HepG2 (cell line): ENCODE measurements at regions not wholly inside any gene's neighbourhood (a gene's known extent, or its start where the extent isn't known, plus 50 kb on each side); places are given as distances from the start of the nearest gene placed in this dataset.

Experiments
- ATAC-seq: fragments of 200-7000 bp; cut with Tn5 transposase; 3 replicates; pipeline ENCODE4 v1.9.1; 2020; ENCODE audit warnings: mild to moderate bottlenecking, moderate library complexity
- BruUV-seq: library from RNA; stranded (reverse); fragments of 400-500 nt; replicated peaks from 2 replicates; lab custom pipeline; 2021; lab: Mats Ljungman, UMichigan
- CTCF ChIA-PET: fragments of 300-600 bp; formaldehyde crosslinking; extraction: SDS; loops from one replicate; lab custom pipeline; 2021; ENCODE audit warnings: low total read pairs, inconsistent platforms, low intra/inter-chr PET ratio; lab: Yijun Ruan, JAX
- POLR2A ChIA-PET: fragments of 350-600 bp; sonication (Branson Sonifier 250); formaldehyde crosslinking; loops from one replicate; lab custom pipeline; 2020; ENCODE audit warnings: antibody characterized with exemption, inconsistent platforms; lab: Yijun Ruan, JAX
- DNase-seq: peaks from one replicate; pipeline ENCODE4 v3.0.0-alpha.2; 2015; ENCODE audit warnings: low spot score
- FAIRE-seq: peaks from 3 replicates; lab custom pipeline; 2011; peaks lifted over from hg19 to GRCh38; lab: Jason Lieb, UNC
- H2AFZ ChIP-seq: one replicate; pipeline ENCODE4 v1.6.1; 2011; ENCODE audit warnings: low read length, inconsistent platforms
- H3K27ac ChIP-seq: fragments of 300-600 bp; 3 replicates; pipeline ENCODE4 v1.8.0; 2011; ENCODE audit warnings: mixed run types, mild to moderate bottlenecking, mixed read lengths, low read length, inconsistent platforms; ENCODE audit not compliant: insufficient read depth; ENCODE audit errors: extremely low read length
- H3K27me3 ChIP-seq, 2 experiments: fragments of 200-600 bp in 1 of 2; 2 replicates in 1 of 2; 3 replicates in 1 of 2; pipeline versions ENCODE4 v1.6.0 to v1.8.0; 2011; ENCODE audit warnings: low read length in 2 of 2, mild to moderate bottlenecking in 2 of 2, moderate library complexity in 2 of 2, inconsistent platforms in 1 of 2; ENCODE audit not compliant: insufficient read depth in 2 of 2, control insufficient read depth in 1 of 2
- H3K36me3 ChIP-seq, 2 experiments: fragments of 200-600 bp in 1 of 2; replicated peaks in 1 of 2; 2 replicates in 1 of 2; 3 replicates in 1 of 2; pipeline versions ENCODE4 v1.5.1 to v1.8.0; 2011; ENCODE audit warnings: low read length in 2 of 2, inconsistent platforms in 1 of 2; ENCODE audit not compliant: insufficient read depth in 2 of 2, control insufficient read depth in 1 of 2
- H3K4me1 ChIP-seq: 2 replicates; pipeline ENCODE4 v1.5.1; 2012; ENCODE audit warnings: low read length, inconsistent platforms; ENCODE audit not compliant: insufficient read depth
- H3K4me2 ChIP-seq: 2 replicates; pipeline ENCODE4 v1.6.0; 2011; ENCODE audit warnings: low read depth, low read length, inconsistent platforms
- H3K4me3 ChIP-seq, 3 experiments: fragments of 200-600 bp in 1 of 3; sonication (generic), shearing (Covaris generic) in 1 of 3; replicated peaks in 1 of 3; 2 replicates each; pipeline ENCODE4 v1.5.1; 2011 to 2016; ENCODE audit warnings: low read length in 3 of 3, inconsistent platforms in 2 of 3, low read depth in 2 of 3, mild to moderate bottlenecking in 2 of 3, control low read depth in 1 of 3, mixed read lengths in 1 of 3; ENCODE audit not compliant: insufficient read depth in 1 of 3
- H3K79me2 ChIP-seq: one replicate; pipeline ENCODE4 v1.6.1; 2011; ENCODE audit warnings: low read length, inconsistent platforms; ENCODE audit not compliant: insufficient read depth
- H3K9ac ChIP-seq: 2 replicates; pipeline ENCODE4 v1.6.0; 2011; ENCODE audit warnings: mild to moderate bottlenecking, low read depth, low read length, inconsistent platforms; ENCODE audit not compliant: insufficient read depth
- H3K9me3 ChIP-seq: 2 replicates; pipeline ENCODE4 v1.5.1; 2012; ENCODE audit warnings: mild to moderate bottlenecking, low read length
- H4K20me1 ChIP-seq: 2 replicates; pipeline ENCODE4 v1.6.0; 2011; ENCODE audit warnings: inconsistent platforms, mild to moderate bottlenecking, low read length, moderate library complexity; ENCODE audit not compliant: insufficient read depth
- ATF7 ChIP-seq, 2 experiments: fragments of 450-650 bp in 1 of 2; sonication (generic) in 1 of 2; formaldehyde crosslinking in 1 of 2; IDR thresholded peaks; 2 replicates each; pipeline versions ENCODE4 v1.4.0 to v1.6.1; 2016 to 2020; ENCODE audit warnings: antibody characterized with exemption in 1 of 2, mild to moderate bottlenecking in 1 of 2, missing genetic modification reagents in 1 of 2
- HMG20B ChIP-seq: conservative IDR thresholded peaks from 2 replicates; pipeline ENCODE4 v1.6.1; 2016; ENCODE audit warnings: missing genetic modification reagents, missing compliant biosample characterization
- IKZF4 ChIP-seq: sonication (generic); formaldehyde crosslinking; IDR thresholded peaks from 2 replicates; pipeline ENCODE4 v1.5.1; 2020; ENCODE audit warnings: borderline replicate concordance, mild to moderate bottlenecking, low read depth, missing genetic modification reagents; ENCODE audit errors: not compliant biosample characterization
- KMT2B ChIP-seq: IDR thresholded peaks from 2 replicates; pipeline ENCODE4 v1.6.1; 2016; ENCODE audit warnings: missing genetic modification reagents, missing compliant biosample characterization
- SP4 ChIP-seq: sonication (generic); formaldehyde crosslinking; IDR thresholded peaks from 2 replicates; pipeline ENCODE4 v1.8.1; 2023; ENCODE audit warnings: mild to moderate bottlenecking, missing genetic modification reagents
- YEATS4 ChIP-seq: sonication (generic); formaldehyde crosslinking; IDR thresholded peaks from 2 replicates; pipeline ENCODE4 v1.4.0; 2020; ENCODE audit warnings: missing genetic modification reagents, borderline replicate concordance
- ZNF264 ChIP-seq: sonication (generic); formaldehyde crosslinking; IDR thresholded peaks from 2 replicates; pipeline ENCODE4 v1.4.0; 2020; ENCODE audit warnings: missing genetic modification reagents
- ZNF552 ChIP-seq: sonication (generic); formaldehyde crosslinking; IDR thresholded peaks from 2 replicates; pipeline ENCODE4 v1.9.0; 2022; ENCODE audit warnings: missing genetic modification reagents, mild to moderate bottlenecking, borderline replicate concordance
- WGBS: methylation state at CpG from one replicate; pipeline ENCODE4 v1.1.6; 2017; ENCODE audit warnings: low lambda C conversion rate; 5-methylcytosine and 5-hydroxymethylcytosine counted together
- in situ Hi-C: cut with HindIII; loops from 2 replicates; pipeline ENCODE4 v1.10.0; 2017; ENCODE audit warnings: low pct_unique_long_range_greater_than_20kb; ENCODE audit not compliant: extremely low pct_ligation_motif_present
- intact Hi-C: fragments of 100-400 bp; cut with micrococcal nuclease; formaldehyde crosslinking; loops from one replicate; pipeline ENCODE4 v1.10.0; 2022; ENCODE audit not compliant: unreplicated experiment
- TF ChIP-seq, protein P1 (sequence below): sonication (generic); formaldehyde crosslinking; IDR thresholded peaks from 2 replicates; pipeline ENCODE4 v1.4.0; 2020; ENCODE audit warnings: missing genetic modification reagents
- TF ChIP-seq, protein P2 (sequence below): sonication (generic); formaldehyde crosslinking; IDR thresholded peaks from 2 replicates; pipeline ENCODE4 v1.4.0; 2020; ENCODE audit warnings: mild to moderate bottlenecking, missing genetic modification reagents
- TF ChIP-seq, protein P3 (sequence below): sonication (generic); formaldehyde crosslinking; IDR thresholded peaks from 2 replicates; pipeline ENCODE4 v1.4.0; 2020; ENCODE audit warnings: mild to moderate bottlenecking, missing genetic modification reagents

DNA sequence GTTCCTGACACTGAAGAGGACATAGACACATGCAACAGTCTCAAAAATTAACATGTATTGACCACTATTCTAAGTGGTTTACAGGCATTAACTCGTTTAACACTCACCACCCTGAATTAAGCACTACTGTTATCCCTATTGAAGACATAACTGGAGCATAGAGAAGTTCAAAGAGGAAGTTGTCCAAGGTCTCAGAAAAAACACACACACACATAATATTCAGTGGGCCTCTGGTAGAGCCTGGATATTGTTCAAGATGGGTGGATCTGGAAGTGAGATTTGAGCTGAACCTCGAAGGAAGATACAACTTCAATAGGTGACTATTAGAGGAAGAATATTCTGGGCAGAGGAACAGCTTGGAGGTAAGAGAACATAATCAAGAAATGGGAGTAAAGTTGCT lies 334.9 kb downstream of the HNRNPD start:
- 1% methylated on average over 2 of the region's 2 CpGs for WGBS
- in situ Hi-C loops, result no loop called here
- TF ChIP-seq, protein P1, sequence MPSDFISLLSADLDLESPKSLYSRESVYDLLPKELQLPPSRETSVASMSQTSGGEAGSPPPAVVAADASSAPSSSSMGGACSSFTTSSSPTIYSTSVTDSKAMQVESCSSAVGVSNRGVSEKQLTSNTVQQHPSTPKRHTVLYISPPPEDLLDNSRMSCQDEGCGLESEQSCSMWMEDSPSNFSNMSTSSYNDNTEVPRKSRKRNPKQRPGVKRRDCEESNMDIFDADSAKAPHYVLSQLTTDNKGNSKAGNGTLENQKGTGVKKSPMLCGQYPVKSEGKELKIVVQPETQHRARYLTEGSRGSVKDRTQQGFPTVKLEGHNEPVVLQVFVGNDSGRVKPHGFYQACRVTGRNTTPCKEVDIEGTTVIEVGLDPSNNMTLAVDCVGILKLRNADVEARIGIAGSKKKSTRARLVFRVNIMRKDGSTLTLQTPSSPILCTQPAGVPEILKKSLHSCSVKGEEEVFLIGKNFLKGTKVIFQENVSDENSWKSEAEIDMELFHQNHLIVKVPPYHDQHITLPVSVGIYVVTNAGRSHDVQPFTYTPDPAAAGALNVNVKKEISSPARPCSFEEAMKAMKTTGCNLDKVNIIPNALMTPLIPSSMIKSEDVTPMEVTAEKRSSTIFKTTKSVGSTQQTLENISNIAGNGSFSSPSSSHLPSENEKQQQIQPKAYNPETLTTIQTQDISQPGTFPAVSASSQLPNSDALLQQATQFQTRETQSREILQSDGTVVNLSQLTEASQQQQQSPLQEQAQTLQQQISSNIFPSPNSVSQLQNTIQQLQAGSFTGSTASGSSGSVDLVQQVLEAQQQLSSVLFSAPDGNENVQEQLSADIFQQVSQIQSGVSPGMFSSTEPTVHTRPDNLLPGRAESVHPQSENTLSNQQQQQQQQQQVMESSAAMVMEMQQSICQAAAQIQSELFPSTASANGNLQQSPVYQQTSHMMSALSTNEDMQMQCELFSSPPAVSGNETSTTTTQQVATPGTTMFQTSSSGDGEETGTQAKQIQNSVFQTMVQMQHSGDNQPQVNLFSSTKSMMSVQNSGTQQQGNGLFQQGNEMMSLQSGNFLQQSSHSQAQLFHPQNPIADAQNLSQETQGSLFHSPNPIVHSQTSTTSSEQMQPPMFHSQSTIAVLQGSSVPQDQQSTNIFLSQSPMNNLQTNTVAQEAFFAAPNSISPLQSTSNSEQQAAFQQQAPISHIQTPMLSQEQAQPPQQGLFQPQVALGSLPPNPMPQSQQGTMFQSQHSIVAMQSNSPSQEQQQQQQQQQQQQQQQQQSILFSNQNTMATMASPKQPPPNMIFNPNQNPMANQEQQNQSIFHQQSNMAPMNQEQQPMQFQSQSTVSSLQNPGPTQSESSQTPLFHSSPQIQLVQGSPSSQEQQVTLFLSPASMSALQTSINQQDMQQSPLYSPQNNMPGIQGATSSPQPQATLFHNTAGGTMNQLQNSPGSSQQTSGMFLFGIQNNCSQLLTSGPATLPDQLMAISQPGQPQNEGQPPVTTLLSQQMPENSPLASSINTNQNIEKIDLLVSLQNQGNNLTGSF (CRISPR knock-in tag), result no peak
- TF ChIP-seq KMT2B (no peak), YEATS4 (CRISPR knock-in tag) (no peak), ZNF552 (CRISPR knock-in tag) (no peak), IKZF4 (CRISPR knock-in tag) (no peak), ATF7 (IDR thresholded peaks at IDR 0.05) (no peak), ATF7 (CRISPR knock-in tag; IDR thresholded peaks at IDR 0.05) (no peak), ZNF264 (CRISPR knock-in tag) (no peak), SP4 (CRISPR knock-in tag) (no peak), HMG20B (no peak)
- TF ChIP-seq, protein P2, sequence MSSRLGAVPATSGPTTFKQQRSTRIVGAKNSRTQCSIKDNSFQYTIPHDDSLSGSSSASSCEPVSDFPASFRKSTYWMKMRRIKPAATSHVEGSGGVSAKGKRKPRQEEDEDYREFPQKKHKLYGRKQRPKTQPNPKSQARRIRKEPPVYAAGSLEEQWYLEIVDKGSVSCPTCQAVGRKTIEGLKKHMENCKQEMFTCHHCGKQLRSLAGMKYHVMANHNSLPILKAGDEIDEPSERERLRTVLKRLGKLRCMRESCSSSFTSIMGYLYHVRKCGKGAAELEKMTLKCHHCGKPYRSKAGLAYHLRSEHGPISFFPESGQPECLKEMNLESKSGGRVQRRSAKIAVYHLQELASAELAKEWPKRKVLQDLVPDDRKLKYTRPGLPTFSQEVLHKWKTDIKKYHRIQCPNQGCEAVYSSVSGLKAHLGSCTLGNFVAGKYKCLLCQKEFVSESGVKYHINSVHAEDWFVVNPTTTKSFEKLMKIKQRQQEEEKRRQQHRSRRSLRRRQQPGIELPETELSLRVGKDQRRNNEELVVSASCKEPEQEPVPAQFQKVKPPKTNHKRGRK (CRISPR knock-in tag), result no peak
- TF ChIP-seq, protein P3, sequence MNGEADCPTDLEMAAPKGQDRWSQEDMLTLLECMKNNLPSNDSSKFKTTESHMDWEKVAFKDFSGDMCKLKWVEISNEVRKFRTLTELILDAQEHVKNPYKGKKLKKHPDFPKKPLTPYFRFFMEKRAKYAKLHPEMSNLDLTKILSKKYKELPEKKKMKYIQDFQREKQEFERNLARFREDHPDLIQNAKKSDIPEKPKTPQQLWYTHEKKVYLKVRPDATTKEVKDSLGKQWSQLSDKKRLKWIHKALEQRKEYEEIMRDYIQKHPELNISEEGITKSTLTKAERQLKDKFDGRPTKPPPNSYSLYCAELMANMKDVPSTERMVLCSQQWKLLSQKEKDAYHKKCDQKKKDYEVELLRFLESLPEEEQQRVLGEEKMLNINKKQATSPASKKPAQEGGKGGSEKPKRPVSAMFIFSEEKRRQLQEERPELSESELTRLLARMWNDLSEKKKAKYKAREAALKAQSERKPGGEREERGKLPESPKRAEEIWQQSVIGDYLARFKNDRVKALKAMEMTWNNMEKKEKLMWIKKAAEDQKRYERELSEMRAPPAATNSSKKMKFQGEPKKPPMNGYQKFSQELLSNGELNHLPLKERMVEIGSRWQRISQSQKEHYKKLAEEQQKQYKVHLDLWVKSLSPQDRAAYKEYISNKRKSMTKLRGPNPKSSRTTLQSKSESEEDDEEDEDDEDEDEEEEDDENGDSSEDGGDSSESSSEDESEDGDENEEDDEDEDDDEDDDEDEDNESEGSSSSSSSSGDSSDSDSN, result no peak
- TF ChIP-seq, all 625 proteins: peak for 0
- Histone ChIP-seq H3K9ac (no peak overlapping the region), H3K9me3 (no peaks in the 10 kb centered on the region), H4K20me1 (no peaks in the 10 kb centered on the region), H3K79me2 (no peaks in the 10 kb centered on the region), H3K36me3 (no peaks in the 10 kb centered on the region), H3K27ac (no peak overlapping the region), H2AFZ (no peak overlapping the region), H3K27me3 (peaks cover 0 to 15% of the 10 kb centered on the region in 2 experiments; a peak in 2 of 5 replicates), H3K4me3 (no peak overlapping the region), H3K4me2 (no peak overlapping the region), H3K4me1 (peaks cover 12% of the 10 kb centered on the region)
- FAIRE-seq (no peak), ATAC-seq (no peak), DNase-seq (no peak)
- POLR2A ChIA-PET, result no interaction called here
- intact Hi-C loops, result no loop called here
- BruUV-seq, result no TSS peak
- CTCF ChIA-PET, result no interaction called here
